ENCODE measurements at regions not wholly inside any gene's neighbourhood (a gene's known extent, or its start where the extent isn't known, plus 50 kb on each side); places are given as distances from the start of the nearest gene placed in this dataset.

- TF ChIP-seq CTCF (IDR thresholded peaks at IDR 0.05) (no peak), EZH2 (IDR thresholded peaks at IDR 0.05; ENCODE audit: borderline replicate concordance, insufficient read depth, low read depth, low read length, poor library complexity, severe bottlenecking) (no peak)
Measured at GRCh38 chr14:96681829-96682228, 115.4 kb upstream of the VRK1 start.

Measured in B cell (primary cell).